GM19397 (cell line): ENCODE measurements at regions not wholly inside any gene's neighbourhood (a gene's known extent, or its start where the extent isn't known, plus 50 kb on each side); places are given as distances from the start of the nearest gene placed in this dataset.

Experiments
- ATAC-seq: cut with Tn5 transposase; IDR thresholded peaks from one replicate; pipeline ENCODE4 v1.9.1; 2021; ENCODE audit warnings: mild to moderate bottlenecking, moderate library complexity; ENCODE audit not compliant: unreplicated experiment

- no peak for ATAC-seq
Observed at GRCh38 chr2:45301307-45302277, 292.3 kb upstream of the SIX2 start.

GRCh38 chr2:45300026-45300750 is 290.9 kb upstream of the SIX2 start:
- ATAC-seq: no peak

- no peak for ATAC-seq
Observed at GRCh38 chr2:45299361-45299760, 290.1 kb upstream of the SIX2 start.

- ATAC-seq: no peak
Observed at GRCh38 chr2:45293182-45293581, 283.9 kb upstream of the SIX2 start.

GRCh38 chr2:45291296-45291701 is 282.0 kb upstream of the SIX2 start:
- no peak for ATAC-seq

GRCh38 chr2:45289997-45290709 is 280.9 kb upstream of the SIX2 start:
- no peak for ATAC-seq

- ATAC-seq: no peak
Observed at GRCh38 chr2:45288532-45289417, 279.5 kb upstream of the SIX2 start.

- no peak for ATAC-seq
Observed at GRCh38 chr2:45287045-45287444, 277.8 kb upstream of the SIX2 start.

- ATAC-seq: no peak
Observed at GRCh38 chr2:45285771-45286390, 276.6 kb upstream of the SIX2 start.

GRCh38 chr2:45285311-45285710 is 276.1 kb upstream of the SIX2 start:
- ATAC-seq: no peak

GRCh38 chr2:45284621-45284995 is 275.4 kb upstream of the SIX2 start:
- ATAC-seq: no peak

- ATAC-seq: no peak
Observed at GRCh38 chr2:45283764-45284620, 274.7 kb upstream of the SIX2 start.

- no peak for ATAC-seq
Observed at GRCh38 chr2:45282646-45283045, 273.4 kb upstream of the SIX2 start.

GRCh38 chr2:45281311-45281710 is 272.1 kb upstream of the SIX2 start:
- no peak for ATAC-seq

- ATAC-seq: no peak
Observed at GRCh38 chr2:45280794-45281193, 271.5 kb upstream of the SIX2 start.

GRCh38 chr2:45279356-45279755 is 270.1 kb upstream of the SIX2 start:
- no peak for ATAC-seq

- ATAC-seq: no peak
Observed at GRCh38 chr2:45278365-45279078, 269.3 kb upstream of the SIX2 start.

GRCh38 chr2:45276914-45277313 is 267.7 kb upstream of the SIX2 start:
- ATAC-seq: no peak
